Right cardiac atrium (tissue), 5 donors: ENCODE measurements at regions not wholly inside any gene's neighbourhood (a gene's known extent, or its start where the extent isn't known, plus 50 kb on each side); places are given as distances from the start of the nearest gene placed in this dataset.
"Not testable (repeated sequence)": the region's sequence is repeated elsewhere in the genome, so short reads cannot be mapped to it uniquely, and the experiment has no call there.

Experiments used
- ATAC-seq, 2 donors: fragments of 200-7000 bp; cut with Tn5 transposase; one replicate each; pipeline versions ENCODE4 v1.8.0 to v1.9.1; 2020; ENCODE audit warnings: moderate library complexity in 2 of 2, mild to moderate bottlenecking in 1 of 2
- DNase-seq, 3 donors: peaks; one replicate each; pipeline ENCODE4 v3.0.0-alpha.2; 2020
- H3K27ac ChIP-seq: one replicate; pipeline ENCODE4 v1.5.1; 2013; ENCODE audit warnings: mild to moderate bottlenecking, low read length, control low read depth, moderate library complexity
- H3K27me3 ChIP-seq: one replicate; pipeline ENCODE4 v1.6.1; 2013; ENCODE audit not compliant: control insufficient read depth, insufficient read depth
- H3K4me1 ChIP-seq: one replicate; pipeline ENCODE4 v1.6.1; 2013; ENCODE audit warnings: low read length; ENCODE audit not compliant: control insufficient read depth, insufficient read depth
- H3K4me3 ChIP-seq: one replicate; pipeline ENCODE4 v1.5.1; 2013; ENCODE audit warnings: low read length, control low read depth
- H3K9me3 ChIP-seq: one replicate; pipeline ENCODE4 v1.6.1; 2013; ENCODE audit warnings: low read length; ENCODE audit not compliant: control insufficient read depth
- WGBS: extraction: QIAGEN DNeasy Blood & Tissue Kit; methylation state at CpG from one replicate; pipeline ENCODE4 v1.1.7; 2013; 5-methylcytosine and 5-hydroxymethylcytosine counted together
- intact Hi-C, 4 donors: fragments of 100-400 bp; cut with DNase I; formaldehyde crosslinking; loops; one replicate each; pipeline versions ENCODE4 v1.11.0 to v1.14.0; 2022 to 2023
- donor health status: healthy with polysubstance abuse.
- donor health status: DM: no; HTN: yes; CAD: no.
- donor health status: DM: no; HTN: no; CAD: no.
- donor health status: DM: no; HTN: yes; CAD: no; lungs with severe emphysema.
- donor health status: DM: yes; HTN: yes; CAD: no.

GRCh38 chr5:17365811-17366138, 132.3 kb upstream of the TAF11L2 start:
- DNase-seq (no peak), ATAC-seq (no peak)
- Histone ChIP-seq H3K4me1 (no peaks in the 10 kb centered on the region), H3K27me3 (no peaks in the 10 kb centered on the region), H3K4me3 (no peak overlapping the region), H3K27ac (no peak overlapping the region), H3K9me3 (peaks cover 4% of the 10 kb centered on the region)
- whole genome bisulfite sequencing, result 69% methylated on average over 7 of the region's 7 CpGs
- intact Hi-C loops, result no loop called here

DNA sequence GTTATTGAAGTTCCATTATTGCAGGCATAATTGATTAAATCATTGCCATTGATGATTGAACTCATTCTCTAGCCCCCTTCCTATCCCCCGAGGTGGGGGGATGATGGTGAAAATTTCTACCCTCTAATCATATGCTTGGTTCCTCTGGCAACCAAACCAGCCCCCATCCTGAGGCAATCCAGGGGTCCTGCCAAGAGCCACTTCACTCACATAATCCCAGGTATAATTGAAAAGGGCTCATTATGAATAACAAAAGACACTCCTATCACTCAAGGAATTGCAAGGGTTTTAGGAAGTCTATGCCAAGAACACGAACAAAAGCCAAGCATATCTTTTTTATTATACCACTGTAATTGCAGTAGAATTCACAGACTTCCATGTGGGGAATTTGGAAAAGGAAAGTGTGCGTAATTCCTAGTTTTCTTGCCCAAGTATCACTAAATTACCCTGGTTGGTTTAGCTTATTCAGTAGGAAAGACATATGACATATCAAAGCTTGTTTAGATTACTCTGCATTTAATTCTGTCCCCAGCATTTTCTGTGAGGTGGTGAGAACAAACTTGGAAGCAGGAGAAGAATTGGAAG, 130.7 kb upstream of the TAF11L2 start:
- DNase-seq (no peak), ATAC-seq (no peak)
- peaks cover 3% of the 10 kb centered on the region for H3K9me3 ChIP-seq
- intact Hi-C loops, result no loop called here
- H3K4me3 ChIP-seq, result no peak overlapping the region
- 71% methylated on average over 3 of the region's 3 CpGs for WGBS
- no peak overlapping the region for H3K27ac ChIP-seq
- H3K27me3 ChIP-seq, result no peaks in the 10 kb centered on the region
- no peaks in the 10 kb centered on the region for H3K4me1 ChIP-seq

- DNase-seq (no peak), ATAC-seq (no peak)
- no peaks in the 10 kb centered on the region for H3K27me3 ChIP-seq
- no peaks in the 10 kb centered on the region for H3K4me1 ChIP-seq
- peaks cover 7% of the 10 kb centered on the region for H3K9me3 ChIP-seq
- no peak overlapping the region for H3K4me3 ChIP-seq
- WGBS, result 84% methylated on average over 7 of the region's 7 CpGs
- H3K27ac ChIP-seq, result no peak overlapping the region
- intact Hi-C loops, result no loop called here
Measured at GRCh38 chr5:17370651-17371050, 127.4 kb upstream of the TAF11L2 start.

DNA sequence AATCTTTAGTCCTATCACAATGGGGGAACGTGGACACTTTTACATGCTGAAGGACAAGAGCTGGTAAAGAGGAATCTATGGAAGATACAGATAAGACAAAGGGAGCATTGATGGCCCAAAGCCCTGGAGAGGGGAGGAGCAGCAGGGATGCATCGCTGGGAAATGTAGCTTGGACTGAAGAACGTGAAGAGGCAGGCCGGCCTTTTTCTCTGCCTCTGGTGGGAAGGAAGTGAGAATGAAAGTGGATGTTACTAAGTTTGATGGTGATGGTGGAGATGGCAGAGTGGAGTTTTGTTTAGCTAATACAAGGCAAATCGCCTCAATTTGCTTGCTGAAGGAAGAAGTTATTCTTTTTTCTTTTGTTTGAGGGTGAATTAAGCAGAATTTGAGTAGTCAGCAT, 124.6 kb upstream of the TAF11L2 start:
- Histone ChIP-seq H3K27ac (no peak overlapping the region), H3K27me3 (no peaks in the 10 kb centered on the region), H3K4me3 (no peak overlapping the region), H3K4me1 (no peaks in the 10 kb centered on the region), H3K9me3 (peaks cover 7% of the 10 kb centered on the region)
- DNase-seq, result no peak
- 46% methylated on average over 5 of the region's 5 CpGs for WGBS
- intact Hi-C loops, result no loop called here
- ATAC-seq, result no peak

DNA sequence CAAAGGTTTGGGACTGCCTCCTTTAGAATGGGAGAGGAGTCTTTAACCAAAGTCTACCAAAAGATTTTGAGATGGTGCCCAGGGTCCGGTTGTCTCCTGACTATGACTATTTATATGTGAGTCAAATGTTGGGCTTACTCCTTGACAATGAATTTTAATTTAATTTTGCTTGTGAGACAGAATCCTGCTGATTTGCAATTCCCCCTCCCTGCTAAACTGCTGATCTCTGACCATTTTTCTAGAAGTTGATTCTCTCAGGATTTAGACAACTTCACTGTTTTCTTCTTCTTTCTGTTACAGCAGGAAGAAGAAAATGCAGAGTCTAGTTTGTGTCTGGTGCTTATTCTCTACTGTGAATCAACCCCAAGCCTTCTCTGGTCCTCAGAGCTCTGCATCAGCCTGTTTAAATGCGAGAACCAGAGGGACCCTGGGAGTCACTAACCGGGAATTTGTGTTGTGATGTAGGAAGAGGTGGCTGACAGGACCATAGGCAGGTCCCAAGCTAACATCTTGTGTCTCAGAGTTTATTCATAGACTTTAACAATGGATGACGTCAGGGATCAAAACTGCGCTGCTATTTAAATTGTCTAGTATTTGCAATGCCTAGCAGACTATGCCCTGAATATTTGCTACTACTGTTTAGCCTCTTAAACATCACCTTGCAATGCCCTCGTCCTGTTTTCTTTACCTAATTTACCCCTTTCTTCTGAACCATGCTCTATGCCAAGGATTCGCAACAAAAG, 124.0 kb upstream of the TAF11L2 start:
- Histone ChIP-seq H3K4me3 (no peak overlapping the region), H3K27me3 (no peaks in the 10 kb centered on the region), H3K27ac (no peak overlapping the region), H3K4me1 (no peaks in the 10 kb centered on the region), H3K9me3 (peaks cover 7% of the 10 kb centered on the region)
- intact Hi-C loops, result no loop called here
- WGBS, result 65% methylated on average over 7 of the region's 7 CpGs
- no peak for ATAC-seq
- no peak for DNase-seq

- Histone ChIP-seq H3K4me1 (no peaks in the 10 kb centered on the region), H3K9me3 (peaks cover 7% of the 10 kb centered on the region), H3K27me3 (no peaks in the 10 kb centered on the region), H3K27ac (no peak overlapping the region), H3K4me3 (no peak overlapping the region)
- 28% methylated on average over 10 of the region's 10 CpGs for WGBS
- intact Hi-C loops, result no loop called here
- DNase-seq, result no peak
- ATAC-seq, result no peak
Measured at GRCh38 chr5:17374973-17375742, 122.9 kb upstream of the TAF11L2 start.

GRCh38 chr5:17375886-17376285, 122.1 kb upstream of the TAF11L2 start:
- H3K9me3 ChIP-seq, intact Hi-C loops, ATAC-seq, H3K4me3 ChIP-seq, H3K4me1 ChIP-seq, DNase-seq, H3K27ac ChIP-seq, H3K27me3 ChIP-seq: not testable (repeated sequence)
- WGBS, result 87% methylated on average over 2 of the region's 2 CpGs

- Histone ChIP-seq H3K4me3 (no peak overlapping the region), H3K27me3 (no peaks in the 10 kb centered on the region), H3K4me1 (peaks cover 1% of the 10 kb centered on the region), H3K27ac (no peak overlapping the region), H3K9me3 (peaks cover 8% of the 10 kb centered on the region)
- DNase-seq, result no peak
- ATAC-seq, result no peak
- WGBS, result 47% methylated on average over 6 of the region's 6 CpGs
- intact Hi-C loops, result no loop called here
Measured at GRCh38 chr5:17378346-17378997, 119.6 kb upstream of the TAF11L2 start.

GRCh38 chr5:17379100-17379951, 118.7 kb upstream of the TAF11L2 start:
- ATAC-seq (no peak), DNase-seq (no peak)
- H3K27ac ChIP-seq, result no peak overlapping the region
- intact Hi-C loops, result no loop called here
- H3K9me3 ChIP-seq, result peaks cover 7% of the 10 kb centered on the region
- H3K4me3 ChIP-seq, result no peak overlapping the region
- no peaks in the 10 kb centered on the region for H3K27me3 ChIP-seq
- 59% methylated on average over 7 of the region's 7 CpGs for WGBS
- H3K4me1 ChIP-seq, result peaks cover 1% of the 10 kb centered on the region

DNA sequence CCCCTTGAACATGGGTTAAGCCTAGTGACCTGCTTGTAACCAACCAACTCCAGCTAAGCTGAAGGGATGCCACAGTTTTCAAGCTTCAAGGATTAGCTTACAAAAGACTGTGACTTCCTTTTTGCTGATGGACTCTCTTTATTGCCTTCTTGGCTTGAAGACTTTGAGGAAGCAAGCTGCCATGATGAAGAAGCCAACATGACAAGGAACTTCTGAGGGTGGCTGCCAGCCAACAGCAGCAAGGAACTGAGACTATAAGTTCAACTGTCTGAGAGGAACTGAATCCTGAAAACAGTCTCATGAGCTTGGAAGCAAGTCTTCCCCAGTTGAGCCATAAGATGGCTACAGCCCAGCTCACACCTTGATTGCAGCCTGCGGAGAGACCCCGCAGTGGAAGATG, 116.1 kb upstream of the TAF11L2 start:
- WGBS, result 81% methylated on average over 2 of the region's 2 CpGs
- H3K27me3 ChIP-seq, result no peaks in the 10 kb centered on the region
- H3K4me3 ChIP-seq, result no peak overlapping the region
- peak; percentile 49 to 81 (median 78) for DNase-seq
- no peak overlapping the region for H3K27ac ChIP-seq
- intact Hi-C loops, result no loop called here
- ATAC-seq, result peak in 1 of 2 donors; percentile 28
- H3K4me1 ChIP-seq, result peaks cover 1% of the 10 kb centered on the region
- peaks cover 7% of the 10 kb centered on the region for H3K9me3 ChIP-seq
